Hematopoietic multipotent progenitor cell treated with erythropoietin and hydrocortisone succinate and interleukin-3 and kit ligand, for 17 days (in vitro differentiated cells): ENCODE measurements at regions not wholly inside any gene's neighbourhood (a gene's known extent, or its start where the extent isn't known, plus 50 kb on each side); places are given as distances from the start of the nearest gene placed in this dataset.

Experiments
- DNase-seq: peaks from one replicate; pipeline ENCODE4 v3.0.0-alpha.2; 2015; ENCODE audit warnings: low spot score

- no peak for DNase-seq
These were observed 971.9 kb downstream of the BRD1 start for GRCh38 chr22:48855593-48856307.

DNA sequence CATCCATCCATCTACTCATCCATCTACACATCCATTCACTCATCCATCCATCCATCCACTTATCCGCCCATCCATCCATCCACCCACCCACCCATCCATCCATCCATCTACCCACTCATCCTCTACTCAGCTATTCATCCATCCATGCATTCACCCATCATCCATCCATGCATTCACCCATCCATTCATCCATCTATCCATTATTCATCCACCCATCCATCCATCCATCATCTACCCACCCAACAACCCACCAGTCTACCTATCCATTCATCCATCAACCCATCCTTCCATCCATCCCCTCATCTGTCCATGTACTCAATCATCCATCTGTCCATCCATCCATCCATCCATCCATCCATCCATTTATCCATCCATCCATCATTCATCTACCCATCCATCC lies 972.7 kb downstream of the BRD1 start:
- no peak for DNase-seq

DNA sequence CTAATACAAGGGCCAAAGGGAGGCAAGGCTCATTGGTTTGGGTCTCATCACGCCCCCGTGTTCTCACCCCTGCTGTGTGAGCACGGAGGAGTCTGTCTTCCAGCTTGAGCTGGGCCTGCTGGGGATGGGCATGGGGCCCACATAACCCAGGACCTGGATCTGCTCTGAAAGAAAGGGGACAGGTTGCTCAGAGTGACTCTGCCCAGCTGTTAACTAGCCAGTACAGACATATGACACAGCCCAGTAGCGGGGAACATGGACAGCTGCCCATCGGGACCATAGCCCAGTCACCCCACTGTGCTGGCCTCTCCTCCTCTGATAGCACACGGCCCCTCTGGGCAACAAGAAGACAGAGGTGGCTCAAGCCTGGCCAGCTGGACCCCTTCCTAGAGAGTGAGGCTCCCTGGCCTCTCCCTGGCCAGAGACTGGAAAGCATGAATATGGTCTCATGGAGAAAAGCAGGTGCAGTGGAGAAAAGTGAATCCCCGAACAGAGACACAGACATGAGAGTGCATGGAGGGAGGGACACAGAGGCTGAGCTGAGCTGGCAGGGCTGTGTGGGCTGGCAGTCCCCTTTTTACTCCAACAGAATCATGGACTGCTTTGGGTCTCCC lies 973.9 kb downstream of the BRD1 start:
- DNase-seq: no peak

DNA sequence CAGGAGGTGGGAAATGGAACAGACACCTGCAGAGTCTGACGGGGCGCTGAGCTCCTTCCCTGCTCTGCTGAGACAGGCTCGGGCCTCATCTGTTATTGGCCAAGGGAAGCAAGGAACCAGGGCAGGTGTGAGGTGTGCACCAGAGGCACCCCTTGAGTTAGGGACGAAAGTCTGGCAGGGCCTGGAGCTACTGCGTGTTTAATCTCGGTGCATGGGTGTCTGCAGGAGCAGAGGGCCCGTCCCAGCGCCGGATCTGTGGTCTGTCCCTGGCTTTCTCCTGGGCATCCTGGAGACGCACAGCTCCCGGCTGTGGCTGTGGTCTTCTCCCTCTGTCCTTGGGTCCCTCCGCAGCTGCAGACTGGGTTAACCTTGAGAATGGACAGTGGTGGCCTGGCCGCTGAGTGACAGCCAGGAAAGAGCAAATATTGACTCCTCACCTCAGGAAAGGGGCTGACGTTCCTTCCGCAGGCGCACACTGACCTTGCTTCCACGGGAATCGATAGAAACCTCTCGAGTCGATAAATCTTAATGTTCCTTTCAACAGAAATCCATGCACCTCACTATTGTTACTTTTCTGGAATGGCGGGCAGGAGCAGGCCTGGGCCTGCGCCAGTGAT lies 975.6 kb downstream of the BRD1 start:
- no peak for DNase-seq

DNA sequence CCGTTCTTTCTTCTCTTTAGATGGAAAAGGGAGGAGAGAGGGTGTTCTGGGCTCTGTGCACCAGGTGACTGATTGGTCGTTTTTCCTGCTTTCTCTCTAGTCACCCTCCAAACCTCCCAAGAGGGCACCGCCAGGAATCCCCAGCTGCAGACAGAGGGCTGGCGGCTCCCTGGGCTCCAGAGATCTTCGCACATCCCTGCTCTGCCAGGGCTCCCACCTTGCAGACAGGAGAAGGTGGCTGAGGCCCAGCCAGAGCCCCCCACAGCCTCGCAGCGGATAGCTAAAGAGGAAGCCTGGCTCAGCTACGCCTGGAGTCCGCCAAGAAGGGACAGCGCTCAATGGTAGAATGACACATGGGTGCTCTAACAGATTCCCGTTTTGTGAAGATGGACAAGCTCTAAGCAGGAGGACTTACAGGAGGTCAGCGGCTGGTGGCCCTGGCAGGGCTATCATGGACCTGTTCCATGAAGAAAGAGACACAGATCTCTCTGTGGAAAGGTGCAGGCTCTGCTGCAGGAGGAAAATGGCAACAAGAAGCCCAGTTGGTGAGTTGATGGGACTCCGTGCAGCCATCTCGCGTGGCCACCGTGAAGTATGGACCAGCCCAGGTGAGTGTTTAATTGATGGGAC lies 976.9 kb downstream of the BRD1 start:
- no peak for DNase-seq

- no peak for DNase-seq
These were observed 977.6 kb downstream of the BRD1 start for GRCh38 chr22:48849963-48850657.

GRCh38 chr22:48849219-48849912 lies 978.3 kb downstream of the BRD1 start:
- no peak for DNase-seq

GRCh38 chr22:48846200-48846599 lies 981.5 kb downstream of the BRD1 start:
- DNase-seq: no peak

GRCh38 chr22:48845356-48845936 lies 982.2 kb downstream of the BRD1 start:
- no peak for DNase-seq

GRCh38 chr22:48844056-48844675 lies 983.5 kb downstream of the BRD1 start:
- DNase-seq: no peak

DNA sequence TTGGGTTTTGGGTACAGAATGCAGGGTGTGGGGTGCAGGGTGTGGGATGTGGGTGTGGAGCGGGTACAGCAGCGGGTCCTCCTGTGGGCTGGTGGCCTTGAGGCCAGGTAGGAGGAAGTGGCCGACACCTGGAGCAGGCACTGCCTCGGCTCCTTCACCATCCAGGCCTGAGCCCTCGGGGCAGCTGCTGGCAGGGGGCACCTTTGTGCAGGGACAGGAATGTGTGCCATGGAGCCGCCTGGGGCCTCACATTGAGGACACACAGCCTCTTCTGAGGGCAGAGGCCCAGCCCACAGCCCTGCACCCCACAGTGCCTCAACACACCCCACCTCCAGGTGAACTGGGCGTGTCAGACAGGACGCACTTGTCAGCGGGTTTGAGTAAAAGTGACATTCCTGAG lies 984.0 kb downstream of the BRD1 start:
- DNase-seq: no peak

DNA sequence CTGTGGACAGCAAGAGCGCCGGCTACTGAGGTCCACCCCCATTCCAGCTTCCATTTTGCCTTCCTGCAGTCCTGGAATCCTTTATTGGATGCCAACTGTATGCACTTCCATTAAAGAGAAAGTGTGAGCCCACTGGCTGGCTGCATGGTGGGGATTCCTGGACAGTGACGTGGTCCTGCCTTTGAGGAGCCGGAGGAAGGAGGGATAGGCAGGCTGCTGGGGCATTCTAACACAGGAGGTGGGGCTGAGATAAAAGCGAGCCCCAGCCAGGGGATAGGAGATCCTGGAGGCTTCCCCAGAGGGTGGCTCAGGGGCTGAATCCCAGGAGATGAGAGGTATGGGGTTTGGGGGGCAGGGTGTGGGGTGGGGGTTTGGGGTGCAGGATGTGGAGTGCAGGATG lies 984.7 kb downstream of the BRD1 start:
- DNase-seq: no peak

DNA sequence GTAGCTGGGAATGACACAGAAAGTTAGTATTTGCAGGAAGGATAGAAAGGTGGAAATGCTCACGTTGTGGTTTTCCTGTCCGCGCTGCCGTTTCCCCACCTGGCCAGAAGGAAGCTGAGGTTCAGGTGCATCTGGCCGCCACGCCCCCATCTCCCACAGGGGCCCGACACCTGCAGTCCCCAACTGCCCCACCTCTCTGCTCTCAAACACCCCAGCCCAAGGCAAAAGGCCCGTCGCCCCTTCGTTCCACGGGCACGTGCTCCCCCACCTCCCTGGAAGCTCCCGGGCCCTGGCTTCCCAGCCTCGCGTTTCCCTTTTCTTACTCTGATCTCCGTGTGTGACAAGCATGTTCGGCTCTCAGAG lies 985.1 kb downstream of the BRD1 start:
- no peak for DNase-seq

DNA sequence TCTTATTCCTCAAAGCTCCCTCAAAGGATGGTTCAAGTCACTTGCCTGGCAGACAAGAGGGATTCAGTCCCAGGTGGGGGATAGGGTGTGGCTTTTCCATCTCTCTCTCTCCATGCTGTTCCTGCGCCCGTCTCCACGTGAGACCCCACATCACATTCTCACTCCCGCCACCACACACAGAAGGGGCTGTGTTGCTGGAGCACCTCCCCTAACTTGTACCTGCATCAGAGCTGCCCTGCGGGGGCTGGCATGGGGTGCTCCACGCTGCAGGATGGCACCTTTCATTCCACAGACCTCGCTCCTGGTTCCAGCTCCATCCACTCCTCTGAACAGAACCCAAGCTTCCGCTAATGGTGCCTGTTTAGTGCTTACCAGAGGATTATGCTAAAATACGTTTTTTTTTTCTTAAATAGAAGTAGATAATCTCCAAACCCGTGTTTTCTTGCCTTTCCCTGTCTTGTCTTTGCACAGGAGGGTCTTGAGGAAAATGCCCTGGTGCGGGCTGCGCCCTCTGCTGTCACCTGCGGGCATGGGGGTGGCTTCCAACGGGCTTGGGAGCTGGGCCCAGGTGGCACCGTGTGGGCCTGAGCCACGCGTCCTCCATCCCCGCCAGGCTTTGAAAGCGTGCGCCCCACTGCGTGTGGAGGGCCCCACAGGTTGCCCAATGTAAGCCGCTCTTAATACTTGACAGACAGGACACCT lies 985.6 kb downstream of the BRD1 start:
- DNase-seq: no peak

DNA sequence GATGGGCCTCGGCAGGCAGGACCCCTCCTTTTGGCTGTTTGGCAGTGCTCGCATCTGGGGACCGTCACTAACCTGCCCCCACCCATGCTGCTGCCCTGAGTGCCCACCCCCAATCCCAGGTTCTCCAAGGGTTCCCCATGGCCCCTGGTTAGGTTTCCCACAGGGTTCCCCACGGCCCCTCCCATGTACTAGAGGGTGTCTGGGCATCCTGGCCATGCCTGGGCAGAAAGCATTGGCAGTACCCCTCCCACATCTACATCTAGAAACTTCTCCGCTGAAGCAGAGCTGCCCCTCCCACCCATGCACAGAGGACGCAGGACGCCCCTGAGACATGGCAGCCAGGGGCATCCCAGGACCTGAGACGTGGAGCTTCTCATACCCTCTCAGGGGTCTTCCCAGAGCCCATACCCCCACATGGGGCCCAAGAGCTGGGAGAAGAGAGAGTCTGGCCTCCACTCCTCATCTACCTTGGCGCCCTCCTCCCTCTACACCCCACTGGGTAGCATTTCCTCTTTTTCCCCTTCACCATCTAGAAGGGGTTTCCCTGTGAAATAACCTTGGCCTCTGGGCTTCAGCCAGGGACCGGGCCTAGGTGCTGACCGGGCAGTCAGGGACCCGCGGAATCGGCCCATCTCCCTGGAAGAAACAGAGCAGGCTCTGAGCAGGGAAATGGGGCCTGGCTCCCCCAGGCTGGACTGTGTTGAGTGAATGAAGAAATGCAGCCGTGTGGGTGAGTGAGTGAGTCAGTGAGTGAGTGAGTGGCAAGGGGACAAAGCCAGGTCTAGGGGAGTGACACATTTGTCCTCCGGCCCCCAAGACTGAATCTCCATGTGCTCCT lies 987.3 kb downstream of the BRD1 start:
- DNase-seq: no peak

DNA sequence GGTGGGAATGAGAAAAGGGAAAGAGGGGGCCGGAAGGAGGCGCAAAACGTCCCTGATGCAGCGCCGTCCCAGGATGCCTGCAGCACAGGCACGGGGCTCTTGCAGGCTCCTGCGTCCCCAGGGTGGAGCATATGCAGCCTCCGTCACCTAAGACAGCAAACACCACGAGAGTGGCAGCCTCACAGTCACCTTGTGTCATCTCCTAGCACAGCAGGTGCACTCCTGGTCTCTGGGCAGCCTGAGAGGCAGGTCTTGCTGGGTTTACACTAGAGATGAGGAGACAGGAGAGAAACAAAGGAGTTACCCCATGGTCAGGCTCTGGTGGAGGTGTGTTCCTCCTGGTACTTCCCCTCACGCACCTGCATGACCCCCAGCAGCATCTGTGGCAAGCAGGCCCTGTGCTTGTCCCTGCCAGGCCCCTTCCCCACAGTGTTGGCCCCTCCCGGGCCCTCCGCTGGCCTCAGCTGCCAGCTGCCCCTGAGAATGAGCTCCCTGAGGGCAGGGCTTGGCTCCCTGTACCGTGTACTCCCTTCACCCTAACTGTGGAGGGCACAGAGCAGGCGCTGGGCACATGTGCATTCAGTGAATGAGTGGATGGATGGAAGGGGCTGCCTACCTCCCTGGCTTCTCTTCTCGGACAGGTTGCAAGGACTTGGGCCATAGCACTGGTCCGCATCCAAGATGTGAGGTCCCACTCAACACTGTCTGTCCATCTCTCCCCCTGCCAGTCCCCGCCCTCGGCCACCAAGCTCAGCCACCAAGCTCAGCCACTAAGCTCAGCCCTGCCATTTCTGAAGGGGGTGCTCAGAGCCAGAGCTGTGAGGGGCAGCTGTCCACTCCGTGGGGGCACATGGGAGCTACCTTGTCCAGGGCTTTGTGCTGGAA lies 988.6 kb downstream of the BRD1 start:
- no peak for DNase-seq

- DNase-seq: no peak
These were observed 989.3 kb downstream of the BRD1 start for GRCh38 chr22:48838376-48838775.

DNA sequence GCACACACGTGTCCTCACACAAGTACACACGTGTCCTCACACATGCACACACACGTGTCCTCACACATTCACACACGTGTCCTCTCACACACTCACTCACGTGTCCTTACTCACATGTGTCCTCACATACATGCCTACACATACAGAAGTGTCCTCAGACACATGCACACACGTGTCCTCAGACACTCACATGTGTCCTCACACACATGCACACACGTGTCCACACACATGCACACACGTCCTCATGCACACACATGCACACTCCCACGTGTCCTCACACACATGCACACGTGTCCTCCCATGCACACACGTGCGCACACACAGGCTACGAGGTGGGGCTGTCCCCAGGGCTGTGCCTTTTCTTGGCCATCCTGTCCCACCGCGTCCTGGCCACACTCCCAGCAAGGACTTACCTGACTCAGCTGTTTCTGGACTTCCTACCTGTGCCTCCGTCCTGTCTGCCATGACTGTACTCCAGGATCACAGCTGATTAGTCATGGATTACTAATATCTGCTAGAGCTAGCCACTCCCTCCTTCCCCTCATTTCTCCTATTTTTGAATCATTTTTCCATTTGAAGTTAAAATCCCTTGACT lies 990.2 kb downstream of the BRD1 start:
- no peak for DNase-seq
